ENCODE measurements at regions not wholly inside any gene's neighbourhood (a gene's known extent, or its start where the extent isn't known, plus 50 kb on each side); places are given as distances from the start of the nearest gene placed in this dataset.
A peak's percentile ranks its signal among the peaks of the same experiment; 100 is the strongest.
"Not testable (repeated sequence)": the region's sequence is repeated elsewhere in the genome, so short reads cannot be mapped to it uniquely, and the experiment has no call there.

GRCh38 chr10:56104923-56105322 lies 256.1 kb downstream of the ZWINT start:
- POLR2A ChIA-PET (ENCODE audit: partially characterized antibody): no interaction called here
- CTCF ChIA-PET (ENCODE audit: partially characterized antibody): no interaction called here
- no peaks in the 10 kb centered on the region for H3K9me3 ChIP-seq (ENCODE audit: control insufficient read depth in 1 of 2, low read length in 2 of 2)
- no peaks in the 10 kb centered on the region for H3K27me3 Mint-ChIP-seq
- no peaks in the 10 kb centered on the region for H3K36me3 ChIP-seq (ENCODE audit: insufficient read depth, low read length)
- H3K4me3 ChIP-seq (ENCODE audit: low read length in 2 of 2): no peak overlapping the region
- intact Hi-C loops (cut with micrococcal nuclease): no loop called here
- no peak overlapping the region for H3K4me3 Mint-ChIP-seq
- peaks cover 0 to 19% (median 4%) of the 10 kb centered on the region in 8 donors for H3K9me3 Mint-ChIP-seq
- H3K4me1 Mint-ChIP-seq: no peaks in the 10 kb centered on the region
- H3K36me3 Mint-ChIP-seq: no peaks in the 10 kb centered on the region
- no peaks in the 10 kb centered on the region for H3K4me1 ChIP-seq (ENCODE audit: insufficient read depth, low read length)
- H3K27me3 ChIP-seq (ENCODE audit: insufficient read depth, low read length): no peaks in the 10 kb centered on the region
- H3K27ac ChIP-seq (ENCODE audit: low read depth, low read length): no peak overlapping the region
- no peak overlapping the region for H3K27ac Mint-ChIP-seq
- no peak for DNase-seq

GRCh38 chr10:56104487-56104886 lies 256.6 kb downstream of the ZWINT start:
- POLR2A ChIA-PET (ENCODE audit: partially characterized antibody): no interaction called here
- CTCF ChIA-PET (ENCODE audit: partially characterized antibody): no interaction called here
- intact Hi-C loops (cut with micrococcal nuclease): no loop called here

GRCh38 chr10:56096226-56096517 lies 264.9 kb downstream of the ZWINT start:
- Histone ChIP-seq H3K36me3 (ENCODE audit: insufficient read depth, low read length) (no peaks in the 10 kb centered on the region), H3K27me3 (ENCODE audit: insufficient read depth, low read length) (no peaks in the 10 kb centered on the region), H3K27ac (ENCODE audit: low read depth, low read length) (no peak overlapping the region), H3K4me3 (ENCODE audit: low read length in 2 of 2) (no peak overlapping the region), H3K9me3 (ENCODE audit: control insufficient read depth in 1 of 2, low read length in 2 of 2) (no peaks in the 10 kb centered on the region), H3K4me1 (ENCODE audit: insufficient read depth, low read length) (no peaks in the 10 kb centered on the region)
- Mint-ChIP-seq H3K4me3 (no peak overlapping the region), H3K27me3 (no peaks in the 10 kb centered on the region), H3K4me1 (no peaks in the 10 kb centered on the region), H3K36me3 (no peaks in the 10 kb centered on the region), H3K27ac (no peak overlapping the region), H3K9me3 (peaks cover 2 to 19% (median 4%) of the 10 kb centered on the region in 8 donors)
- ChIA-PET POLR2A (ENCODE audit: partially characterized antibody) (no interaction called here), CTCF (ENCODE audit: partially characterized antibody) (no interaction called here)
- intact Hi-C loops (cut with micrococcal nuclease): no loop called here
- no peak for DNase-seq

More at GRCh38 chr10:56104487-56104886, 256.6 kb downstream of the ZWINT start:
- H3K4me3 Mint-ChIP-seq: no peak overlapping the region
- Histone ChIP-seq H3K27me3 (ENCODE audit: insufficient read depth, low read length) (no peaks in the 10 kb centered on the region), H3K36me3 (ENCODE audit: insufficient read depth, low read length) (no peaks in the 10 kb centered on the region), H3K9me3 (ENCODE audit: control insufficient read depth in 1 of 2, low read length in 2 of 2) (no peaks in the 10 kb centered on the region), H3K4me1 (ENCODE audit: insufficient read depth, low read length) (no peaks in the 10 kb centered on the region), H3K4me3 (ENCODE audit: low read length in 2 of 2) (no peak overlapping the region), H3K27ac (ENCODE audit: low read depth, low read length) (no peak overlapping the region)
- no peaks in the 10 kb centered on the region for H3K36me3 Mint-ChIP-seq
- H3K4me1 Mint-ChIP-seq: no peaks in the 10 kb centered on the region
- peaks cover 0 to 19% (median 4%) of the 10 kb centered on the region in 8 donors for H3K9me3 Mint-ChIP-seq
- DNase-seq: no peak
- no peak overlapping the region for H3K27ac Mint-ChIP-seq
- no peaks in the 10 kb centered on the region for H3K27me3 Mint-ChIP-seq

- no peak overlapping the region for H3K4me3 ChIP-seq (ENCODE audit: low read length in 2 of 2)
- no peaks in the 10 kb centered on the region for H3K36me3 Mint-ChIP-seq
- peak in 1 of 5 donors; percentile 0 for DNase-seq
- H3K27me3 ChIP-seq (ENCODE audit: insufficient read depth, low read length): no peaks in the 10 kb centered on the region
- CTCF ChIA-PET (ENCODE audit: partially characterized antibody): no interaction called here
- intact Hi-C loops (cut with micrococcal nuclease): no loop called here
- no peaks in the 10 kb centered on the region for H3K27me3 Mint-ChIP-seq
- H3K4me3 Mint-ChIP-seq: no peak overlapping the region
- POLR2A ChIA-PET (ENCODE audit: partially characterized antibody): no interaction called here
- no peaks in the 10 kb centered on the region for H3K4me1 ChIP-seq (ENCODE audit: insufficient read depth, low read length)
- no peaks in the 10 kb centered on the region for H3K4me1 Mint-ChIP-seq
- no peak overlapping the region for H3K27ac ChIP-seq (ENCODE audit: low read depth, low read length)
- no peaks in the 10 kb centered on the region for H3K9me3 ChIP-seq (ENCODE audit: control insufficient read depth in 1 of 2, low read length in 2 of 2)
- H3K36me3 ChIP-seq (ENCODE audit: insufficient read depth, low read length): no peaks in the 10 kb centered on the region
- no peak overlapping the region for H3K27ac Mint-ChIP-seq
- peaks cover 0 to 19% (median 5%) of the 10 kb centered on the region in 8 donors for H3K9me3 Mint-ChIP-seq
These were observed 265.4 kb downstream of the ZWINT start for GRCh38 chr10:56095506-56096225.

- H3K9me3 ChIP-seq (ENCODE audit: control insufficient read depth in 1 of 2, low read length in 2 of 2); H3K36me3 Mint-ChIP-seq; H3K4me3 ChIP-seq (ENCODE audit: low read length in 2 of 2); DNase-seq; CTCF ChIA-PET (ENCODE audit: partially characterized antibody); H3K27me3 ChIP-seq (ENCODE audit: insufficient read depth, low read length); intact Hi-C loops (cut with micrococcal nuclease); H3K27ac Mint-ChIP-seq; POLR2A ChIA-PET (ENCODE audit: partially characterized antibody); H3K4me3 Mint-ChIP-seq; H3K36me3 ChIP-seq (ENCODE audit: insufficient read depth, low read length); H3K27me3 Mint-ChIP-seq; H3K27ac ChIP-seq (ENCODE audit: low read depth, low read length); H3K4me1 ChIP-seq (ENCODE audit: insufficient read depth, low read length); H3K4me1 Mint-ChIP-seq: not testable (repeated sequence)
- H3K9me3 Mint-ChIP-seq: peaks cover 0 to 31% (median 10%) of the 10 kb centered on the region in 8 donors
These were observed 267.4 kb downstream of the ZWINT start for GRCh38 chr10:56093645-56094044.

GRCh38 chr10:56091872-56092271 lies 269.2 kb downstream of the ZWINT start:
- Mint-ChIP-seq H3K27me3 (no peaks in the 10 kb centered on the region), H3K9me3 (peaks cover 0 to 32% (median 11%) of the 10 kb centered on the region in 8 donors), H3K27ac (no peak overlapping the region), H3K36me3 (no peaks in the 10 kb centered on the region), H3K4me1 (no peaks in the 10 kb centered on the region), H3K4me3 (no peak overlapping the region)
- H3K4me1 ChIP-seq (ENCODE audit: insufficient read depth, low read length): no peaks in the 10 kb centered on the region
- H3K4me3 ChIP-seq (ENCODE audit: low read length in 2 of 2): no peak overlapping the region
- no peaks in the 10 kb centered on the region for H3K9me3 ChIP-seq (ENCODE audit: control insufficient read depth in 1 of 2, low read length in 2 of 2)
- ChIA-PET POLR2A (ENCODE audit: partially characterized antibody) (no interaction called here), CTCF (ENCODE audit: partially characterized antibody) (no interaction called here)
- H3K27ac ChIP-seq (ENCODE audit: low read depth, low read length): no peak overlapping the region
- H3K36me3 ChIP-seq (ENCODE audit: insufficient read depth, low read length): no peaks in the 10 kb centered on the region
- H3K27me3 ChIP-seq (ENCODE audit: insufficient read depth, low read length): no peaks in the 10 kb centered on the region
- intact Hi-C loops (cut with micrococcal nuclease): no loop called here
- no peak for DNase-seq

GRCh38 chr10:56090914-56091540 lies 270.0 kb downstream of the ZWINT start:
- H3K27me3 Mint-ChIP-seq: no peaks in the 10 kb centered on the region
- no peaks in the 10 kb centered on the region for H3K4me1 ChIP-seq (ENCODE audit: insufficient read depth, low read length)
- H3K4me3 ChIP-seq (ENCODE audit: low read length in 2 of 2): no peak overlapping the region
- H3K4me3 Mint-ChIP-seq: no peak overlapping the region
- no peaks in the 10 kb centered on the region for H3K36me3 ChIP-seq (ENCODE audit: insufficient read depth, low read length)
- H3K9me3 Mint-ChIP-seq: peaks cover 0 to 26% (median 9%) of the 10 kb centered on the region in 8 donors
- H3K27ac Mint-ChIP-seq: no peak overlapping the region
- intact Hi-C loops (cut with micrococcal nuclease): no loop called here
- no peaks in the 10 kb centered on the region for H3K4me1 Mint-ChIP-seq
- ChIA-PET CTCF (ENCODE audit: partially characterized antibody) (no interaction called here), POLR2A (ENCODE audit: partially characterized antibody) (no interaction called here)
- no peak overlapping the region for H3K27ac ChIP-seq (ENCODE audit: low read depth, low read length)
- H3K36me3 Mint-ChIP-seq: no peaks in the 10 kb centered on the region
- no peak for DNase-seq
- H3K9me3 ChIP-seq (ENCODE audit: control insufficient read depth in 1 of 2, low read length in 2 of 2): no peaks in the 10 kb centered on the region
- no peaks in the 10 kb centered on the region for H3K27me3 ChIP-seq (ENCODE audit: insufficient read depth, low read length)
